Osteocyte (in vitro differentiated cells): ENCODE measurements at regions not wholly inside any gene's neighbourhood (a gene's known extent, or its start where the extent isn't known, plus 50 kb on each side); places are given as distances from the start of the nearest gene placed in this dataset.
A peak's percentile ranks its signal among the peaks of the same experiment; 100 is the strongest.

Experiments used
- DNase-seq: peaks from one replicate; pipeline ENCODE4 v3.0.0; 2021; ENCODE audit warnings: mixed read lengths; ENCODE audit not compliant: unreplicated experiment; ENCODE audit errors: extremely low spot score
- H3K27ac Mint-ChIP-seq: one replicate; pipeline ENCODE4 v1.8.0; 2021; ENCODE audit warnings: mild to moderate bottlenecking, mixed read lengths; ENCODE audit not compliant: unreplicated experiment
- H3K27me3 Mint-ChIP-seq: one replicate; pipeline ENCODE4 v1.8.0; 2021; ENCODE audit warnings: mixed read lengths; ENCODE audit not compliant: unreplicated experiment
- H3K36me3 Mint-ChIP-seq: one replicate; pipeline ENCODE4 v1.8.0; 2021; ENCODE audit warnings: mixed read lengths; ENCODE audit not compliant: unreplicated experiment
- H3K4me1 Mint-ChIP-seq: one replicate; pipeline ENCODE4 v1.8.0; 2021; ENCODE audit warnings: mixed read lengths; ENCODE audit not compliant: unreplicated experiment
- H3K4me3 Mint-ChIP-seq: one replicate; pipeline ENCODE4 v1.8.0; 2021; ENCODE audit warnings: mild to moderate bottlenecking, moderate library complexity, mixed read lengths; ENCODE audit not compliant: unreplicated experiment
- H3K9me3 Mint-ChIP-seq: one replicate; pipeline ENCODE4 v1.8.0; 2021; ENCODE audit warnings: mixed read lengths; ENCODE audit not compliant: unreplicated experiment
- TF ChIP-seq, protein P1 (sequence below): fragments of 200-600 bp; sonication (generic); IDR thresholded peaks from 2 replicates; pipeline ENCODE4 v1.5.0; 2021; ENCODE audit warnings: antibody characterized with exemption, mild to moderate bottlenecking, moderate library complexity

DNA sequence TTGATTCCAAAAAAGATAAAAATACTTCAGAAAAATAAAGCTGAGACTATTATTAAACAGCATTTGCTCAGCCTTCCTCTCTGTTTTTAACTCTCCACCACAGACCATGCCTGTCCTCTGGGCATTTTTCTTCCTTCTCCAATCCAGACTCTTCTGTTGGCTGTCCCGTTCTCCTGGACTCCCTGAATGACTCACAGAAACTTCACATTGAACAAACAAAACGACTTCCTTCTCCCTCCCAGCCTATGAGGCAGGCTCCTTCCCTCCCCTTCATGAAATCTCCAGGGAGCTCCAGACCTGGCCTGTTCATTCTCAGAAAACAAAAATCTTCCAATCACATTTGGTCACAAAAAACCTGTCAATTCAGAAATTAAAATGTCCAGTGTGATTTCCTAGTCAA is 421.3 kb downstream of the NPHP4 start:
- H3K4me3 Mint-ChIP-seq: no peak overlapping the region
- H3K27me3 Mint-ChIP-seq: no peaks in the 10 kb centered on the region
- no peak for DNase-seq
- H3K36me3 Mint-ChIP-seq: no peaks in the 10 kb centered on the region
- H3K9me3 Mint-ChIP-seq: peaks cover 45% of the 10 kb centered on the region
- no peaks in the 10 kb centered on the region for H3K4me1 Mint-ChIP-seq
- TF ChIP-seq, protein P1, sequence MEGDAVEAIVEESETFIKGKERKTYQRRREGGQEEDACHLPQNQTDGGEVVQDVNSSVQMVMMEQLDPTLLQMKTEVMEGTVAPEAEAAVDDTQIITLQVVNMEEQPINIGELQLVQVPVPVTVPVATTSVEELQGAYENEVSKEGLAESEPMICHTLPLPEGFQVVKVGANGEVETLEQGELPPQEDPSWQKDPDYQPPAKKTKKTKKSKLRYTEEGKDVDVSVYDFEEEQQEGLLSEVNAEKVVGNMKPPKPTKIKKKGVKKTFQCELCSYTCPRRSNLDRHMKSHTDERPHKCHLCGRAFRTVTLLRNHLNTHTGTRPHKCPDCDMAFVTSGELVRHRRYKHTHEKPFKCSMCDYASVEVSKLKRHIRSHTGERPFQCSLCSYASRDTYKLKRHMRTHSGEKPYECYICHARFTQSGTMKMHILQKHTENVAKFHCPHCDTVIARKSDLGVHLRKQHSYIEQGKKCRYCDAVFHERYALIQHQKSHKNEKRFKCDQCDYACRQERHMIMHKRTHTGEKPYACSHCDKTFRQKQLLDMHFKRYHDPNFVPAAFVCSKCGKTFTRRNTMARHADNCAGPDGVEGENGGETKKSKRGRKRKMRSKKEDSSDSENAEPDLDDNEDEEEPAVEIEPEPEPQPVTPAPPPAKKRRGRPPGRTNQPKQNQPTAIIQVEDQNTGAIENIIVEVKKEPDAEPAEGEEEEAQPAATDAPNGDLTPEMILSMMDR: no peak
- no peak overlapping the region for H3K27ac Mint-ChIP-seq

DNA sequence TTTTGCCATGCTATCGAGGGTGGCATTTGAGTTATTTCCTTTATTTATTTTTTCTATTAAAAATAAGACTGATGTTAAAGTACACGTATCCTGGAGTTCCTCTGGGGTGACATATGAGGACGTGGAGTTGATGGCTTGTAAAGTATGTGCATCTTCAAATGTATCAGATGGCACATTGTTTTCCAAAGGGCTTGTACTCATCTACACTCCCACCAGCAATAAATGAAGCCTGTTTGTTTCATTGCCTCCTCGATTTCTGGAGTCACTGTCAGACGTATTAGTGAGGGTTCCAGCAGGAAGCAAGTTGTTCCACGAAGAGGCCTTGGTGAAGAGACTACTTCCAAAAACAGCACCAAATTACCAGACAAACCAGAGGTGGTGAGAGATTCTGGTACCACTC is 423.9 kb downstream of the NPHP4 start:
- H3K9me3 Mint-ChIP-seq: peaks cover 38% of the 10 kb centered on the region
- DNase-seq: no peak
- no peak overlapping the region for H3K4me3 Mint-ChIP-seq
- no peaks in the 10 kb centered on the region for H3K36me3 Mint-ChIP-seq
- no peaks in the 10 kb centered on the region for H3K4me1 Mint-ChIP-seq
- H3K27me3 Mint-ChIP-seq: no peaks in the 10 kb centered on the region
- no peak overlapping the region for H3K27ac Mint-ChIP-seq
- TF ChIP-seq, protein P1: no peak

DNA sequence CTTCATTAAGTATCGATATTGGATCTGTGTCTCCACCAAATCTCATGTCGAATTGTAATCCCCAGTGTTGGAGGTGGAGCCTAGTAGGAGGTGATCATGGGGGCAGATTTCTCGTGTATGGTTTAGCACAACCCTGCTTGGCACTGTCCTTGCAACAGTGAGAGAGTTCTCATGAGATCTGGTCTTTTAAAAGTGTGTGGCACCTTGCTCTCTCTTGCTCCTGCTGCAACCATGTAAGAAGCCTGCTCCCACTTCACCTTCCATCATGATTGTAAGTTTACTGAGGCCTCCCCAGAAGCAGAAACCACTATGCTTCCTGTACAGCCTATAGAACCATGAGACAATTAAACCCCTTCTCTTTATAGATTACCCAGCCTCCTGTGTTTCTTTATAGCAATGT is 424.4 kb downstream of the NPHP4 start:
- peak; percentile 49 for DNase-seq
- peaks cover 38% of the 10 kb centered on the region for H3K9me3 Mint-ChIP-seq
- no peak overlapping the region for H3K4me3 Mint-ChIP-seq
- no peaks in the 10 kb centered on the region for H3K4me1 Mint-ChIP-seq
- TF ChIP-seq, protein P1: no peak
- H3K36me3 Mint-ChIP-seq: no peaks in the 10 kb centered on the region
- H3K27ac Mint-ChIP-seq: no peak overlapping the region
- no peaks in the 10 kb centered on the region for H3K27me3 Mint-ChIP-seq

DNA sequence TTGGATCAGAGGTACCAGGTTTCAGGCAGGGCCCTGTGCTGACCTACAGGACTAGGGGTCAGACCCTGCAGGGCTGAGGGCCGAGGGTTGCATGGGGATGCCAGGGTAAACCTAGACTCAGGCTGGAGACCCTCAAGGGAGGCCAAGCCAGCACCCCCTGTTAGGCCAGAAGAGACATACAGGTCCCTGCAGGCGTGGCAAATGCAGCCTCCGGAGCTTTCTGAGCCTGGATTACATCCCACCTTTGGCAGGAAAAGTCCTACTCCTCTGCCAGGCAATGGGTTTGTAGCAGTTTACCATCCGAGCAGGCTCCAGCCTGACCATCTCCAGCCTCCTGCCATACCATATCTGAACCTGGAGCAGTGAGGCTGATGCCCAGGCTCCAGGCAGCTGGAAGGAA is 425.3 kb downstream of the NPHP4 start:
- TF ChIP-seq, protein P1: no peak
- DNase-seq: peak; percentile 78
- H3K4me1 Mint-ChIP-seq: no peaks in the 10 kb centered on the region
- H3K9me3 Mint-ChIP-seq: peaks cover 37% of the 10 kb centered on the region
- H3K36me3 Mint-ChIP-seq: no peaks in the 10 kb centered on the region
- H3K27me3 Mint-ChIP-seq: no peaks in the 10 kb centered on the region
- no peak overlapping the region for H3K4me3 Mint-ChIP-seq
- no peak overlapping the region for H3K27ac Mint-ChIP-seq

DNA sequence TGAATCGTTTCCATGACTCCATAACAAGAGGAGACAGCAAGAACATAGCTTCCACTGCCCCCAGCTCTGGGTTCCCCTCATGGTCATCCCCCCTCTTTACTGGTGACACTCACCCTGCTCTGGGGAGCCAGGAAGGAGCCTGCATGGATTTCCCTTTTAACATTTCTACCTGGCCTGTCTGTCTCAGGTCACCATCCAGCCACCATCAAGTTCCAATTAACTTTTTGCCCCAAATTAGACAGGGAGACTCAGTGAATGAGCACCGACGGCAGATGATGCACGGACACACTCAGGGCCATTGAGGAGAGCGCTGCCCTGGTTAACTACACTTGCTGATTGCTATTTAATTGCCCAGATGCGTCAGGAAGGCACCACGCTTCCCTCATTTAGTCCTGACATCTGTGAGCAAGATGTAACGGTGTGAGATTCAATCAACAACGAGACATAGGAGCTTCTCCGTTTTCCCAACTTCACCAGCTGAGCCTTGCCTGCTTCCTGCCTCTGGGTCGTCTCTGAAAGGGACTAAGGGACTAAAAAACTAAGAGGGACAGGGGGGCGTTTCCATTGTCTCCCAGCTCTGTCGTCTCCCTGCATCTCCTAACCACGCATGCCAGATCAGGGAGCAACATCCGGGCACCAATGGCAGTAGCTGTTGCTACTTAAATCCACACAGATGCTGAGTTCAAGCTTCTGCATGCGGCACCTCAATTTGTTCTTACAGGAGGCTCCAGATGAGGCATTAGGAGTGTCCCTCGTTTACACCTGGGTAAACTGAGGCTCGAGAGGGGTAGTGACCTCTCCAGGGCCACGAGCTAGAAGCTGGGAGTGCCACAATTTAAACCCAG is 426.7 kb downstream of the NPHP4 start:
- H3K9me3 Mint-ChIP-seq: peaks cover 34% of the 10 kb centered on the region
- no peaks in the 10 kb centered on the region for H3K4me1 Mint-ChIP-seq
- no peaks in the 10 kb centered on the region for H3K36me3 Mint-ChIP-seq
- TF ChIP-seq, protein P1: no peak
- no peak overlapping the region for H3K27ac Mint-ChIP-seq
- H3K27me3 Mint-ChIP-seq: no peaks in the 10 kb centered on the region
- no peak overlapping the region for H3K4me3 Mint-ChIP-seq
- DNase-seq: peak; percentile 62
